ENCODE measurements at regions not wholly inside any gene's neighbourhood (a gene's known extent, or its start where the extent isn't known, plus 50 kb on each side); places are given as distances from the start of the nearest gene placed in this dataset.
"Not testable (repeated sequence)": the region's sequence is repeated elsewhere in the genome, so short reads cannot be mapped to it uniquely, and the experiment has no call there.

- no peak for TF ChIP-seq CSRNP3 (CRISPR knock-in tag; IDR thresholded peaks at IDR 0.05)
Measured at GRCh38 chr15:96474231-96474664, 143.7 kb downstream of the NR2F2 start (continued).

- no peak for ATAC-seq
- TF ChIP-seq CSRNP3 (CRISPR knock-in tag; IDR thresholded peaks at IDR 0.05) (no peak), ISL1 (CRISPR knock-in tag; IDR thresholded peaks at IDR 0.05) (no peak), TOX (CRISPR knock-in tag; IDR thresholded peaks at IDR 0.05; ENCODE audit: borderline replicate concordance) (no peak), OSR1 (CRISPR knock-in tag; IDR thresholded peaks at IDR 0.05) (no peak), ZFP3 (CRISPR knock-in tag; IDR thresholded peaks at IDR 0.05) (no peak), POU6F1 (CRISPR knock-in tag; IDR thresholded peaks at IDR 0.05; ENCODE audit: borderline replicate concordance, low read depth) (no peak), TSHZ2 (CRISPR knock-in tag; IDR thresholded peaks at IDR 0.05) (no peak), ZNF8 (CRISPR knock-in tag; IDR thresholded peaks at IDR 0.05) (no peak), ARNTL (CRISPR knock-in tag; IDR thresholded peaks at IDR 0.05; ENCODE audit: borderline replicate concordance, low read depth) (no peak), CREB5 (CRISPR knock-in tag; IDR thresholded peaks at IDR 0.05; ENCODE audit: low read depth) (no peak), ZFP30 (CRISPR knock-in tag; IDR thresholded peaks at IDR 0.05) (no peak), CSDC2 (CRISPR knock-in tag; IDR thresholded peaks at IDR 0.05) (no peak), TCF4 (CRISPR knock-in tag; IDR thresholded peaks at IDR 0.05; ENCODE audit: borderline replicate concordance) (no peak), PATZ1 (CRISPR knock-in tag; IDR thresholded peaks at IDR 0.05; ENCODE audit: borderline replicate concordance) (no peak), ZNF565 (CRISPR knock-in tag; conservative IDR thresholded peaks at IDR 0.05; ENCODE audit: low read depth) (no peak), RARB (CRISPR knock-in tag; IDR thresholded peaks at IDR 0.05) (no peak), BACH2 (CRISPR knock-in tag; IDR thresholded peaks at IDR 0.05; ENCODE audit: borderline replicate concordance) (no peak)
Measured at GRCh38 chr15:96477227-96477626, 146.7 kb downstream of the NR2F2 start.

GRCh38 chr15:96484412-96484811 is 153.9 kb downstream of the NR2F2 start:
- ATAC-seq: not testable (repeated sequence)

- ATAC-seq: no peak
- no peak for TF ChIP-seq ESRRG (CRISPR knock-in tag; IDR thresholded peaks at IDR 0.05)
- no peak for TF ChIP-seq CREB5 (CRISPR knock-in tag; IDR thresholded peaks at IDR 0.05; ENCODE audit: low read depth)
- no peak for TF ChIP-seq TSHZ2 (CRISPR knock-in tag; IDR thresholded peaks at IDR 0.05)
- no peak for TF ChIP-seq RARB (CRISPR knock-in tag; IDR thresholded peaks at IDR 0.05)
- no peak for TF ChIP-seq PPARA (CRISPR knock-in tag; IDR thresholded peaks at IDR 0.05; ENCODE audit: borderline replicate concordance)
- TF ChIP-seq OSR1 (CRISPR knock-in tag; IDR thresholded peaks at IDR 0.05): no peak
- TF ChIP-seq ARNTL (CRISPR knock-in tag; IDR thresholded peaks at IDR 0.05; ENCODE audit: borderline replicate concordance, low read depth): no peak
Measured at GRCh38 chr15:96484830-96485229, 154.3 kb downstream of the NR2F2 start.

All from SK-N-SH treated with all-trans-retinoic acid at 6 μM for 48 hours (cell line).